GM19468 (cell line): ENCODE measurements at regions not wholly inside any gene's neighbourhood (a gene's known extent, or its start where the extent isn't known, plus 50 kb on each side); places are given as distances from the start of the nearest gene placed in this dataset.
"Not testable (repeated sequence)": the region's sequence is repeated elsewhere in the genome, so short reads cannot be mapped to it uniquely, and the experiment has no call there.

ENCODE experiments used
- ATAC-seq: cut with Tn5 transposase; IDR thresholded peaks from one replicate; pipeline ENCODE4 v1.9.1; 2021; ENCODE audit warnings: mild to moderate bottlenecking, moderate library complexity, moderate number of reproducible peaks; ENCODE audit not compliant: unreplicated experiment; ENCODE audit errors: extremely low read depth

- no peak for ATAC-seq
Observed at GRCh38 chr4:112767386-112767785, 130.4 kb downstream of the LARP7 start.

GRCh38 chr4:112770114-112770513 is 133.2 kb downstream of the LARP7 start:
- no peak for ATAC-seq

- no peak for ATAC-seq
Observed at GRCh38 chr4:112775801-112776200, 138.9 kb downstream of the LARP7 start.

- no peak for ATAC-seq
Observed at GRCh38 chr4:112776535-112776934, 139.6 kb downstream of the LARP7 start.

- no peak for ATAC-seq
Observed at GRCh38 chr4:112778520-112778919, 141.6 kb downstream of the LARP7 start.

- ATAC-seq = no peak
Observed at GRCh38 chr4:112793033-112793432, 156.1 kb downstream of the LARP7 start.

GRCh38 chr4:112800001-112800400 is 163.1 kb downstream of the LARP7 start:
- no peak for ATAC-seq

GRCh38 chr4:112801341-112801740 is 164.4 kb downstream of the LARP7 start:
- ATAC-seq = no peak

GRCh38 chr4:112802780-112803179 is 165.8 kb downstream of the LARP7 start:
- no peak for ATAC-seq

GRCh38 chr4:112807083-112807482 is 170.1 kb downstream of the LARP7 start:
- peak; percentile 58 for ATAC-seq

GRCh38 chr4:112808001-112808400 is 171.1 kb downstream of the LARP7 start:
- ATAC-seq = no peak

GRCh38 chr4:112813790-112814189 is 176.8 kb downstream of the LARP7 start:
- ATAC-seq = no peak

GRCh38 chr4:112817933-112818593 is 181.1 kb downstream of the LARP7 start:
- ATAC-seq = peak; percentile 92

GRCh38 chr4:112818594-112818965 is 181.6 kb downstream of the LARP7 start:
- no peak for ATAC-seq

GRCh38 chr4:112819729-112820128 is 182.8 kb downstream of the LARP7 start:
- ATAC-seq = no peak

- ATAC-seq = no peak
Observed at GRCh38 chr4:112823156-112823555, 186.2 kb downstream of the LARP7 start.

- no peak for ATAC-seq
Observed at GRCh38 chr4:112823606-112824005, 186.7 kb downstream of the LARP7 start.

GRCh38 chr4:112830753-112831386 is 193.9 kb downstream of the LARP7 start:
- no peak for ATAC-seq

- ATAC-seq = no peak
Observed at GRCh38 chr4:112832493-112832892, 195.6 kb downstream of the LARP7 start.

- no peak for ATAC-seq
Observed at GRCh38 chr4:112836895-112837294, 200.0 kb downstream of the LARP7 start.

- not testable (repeated sequence) for ATAC-seq
Observed at GRCh38 chr4:112838015-112838414, 201.1 kb downstream of the LARP7 start.

GRCh38 chr4:112840061-112840460 is 203.1 kb downstream of the LARP7 start:
- ATAC-seq = no peak
